Sigmoid colon (tissue), 6 donors: ENCODE measurements at regions not wholly inside any gene's neighbourhood (a gene's known extent, or its start where the extent isn't known, plus 50 kb on each side); places are given as distances from the start of the nearest gene placed in this dataset.

Experiments
- DNase-seq: peaks from one replicate; pipeline ENCODE4 v3.0.0-alpha.2; 2019
- H3K27ac ChIP-seq, 4 donors: fragments of 200-600 bp; sonication (generic); one replicate each; pipeline ENCODE4 v1.5.1; 2016 to 2019; ENCODE audit warnings: mild to moderate bottlenecking in 1 of 4
- H3K27me3 ChIP-seq, 3 donors: fragments of 200-600 bp; sonication (generic); one replicate each; pipeline ENCODE4 v1.5.1; 2019; ENCODE audit warnings: mild to moderate bottlenecking in 1 of 3
- H3K36me3 ChIP-seq, 4 donors: fragments of 200-600 bp; sonication (generic); one replicate each; pipeline ENCODE4 v1.5.1; 2016 to 2019
- H3K4me1 ChIP-seq, 4 donors: fragments of 200-600 bp; sonication (generic); one replicate each; pipeline ENCODE4 v1.5.1; 2017 to 2019
- H3K4me3 ChIP-seq, 4 donors: fragments of 200-600 bp; sonication (generic); one replicate each; pipeline ENCODE4 v1.5.1; 2017 to 2019; ENCODE audit warnings: mild to moderate bottlenecking in 2 of 4, moderate library complexity in 1 of 4
- H3K9me3 ChIP-seq, 4 donors: fragments of 200-600 bp in 3 of 4; sonication (generic) in 3 of 4; one replicate each; pipeline versions ENCODE4 v1.5.1 to v1.6.1; 2013 to 2019
- EP300 ChIP-seq, 4 donors: sonication (generic); formaldehyde crosslinking; IDR thresholded peaks; one replicate each; pipeline ENCODE4 v1.6.1; 2017; ENCODE audit warnings: antibody characterized with exemption in 4 of 4
- POLR2A ChIP-seq, 2 donors: fragments of 450-650 bp; IDR thresholded peaks; one replicate each; pipeline ENCODE4 v1.6.1; 2016; ENCODE audit warnings: antibody characterized with exemption in 2 of 2, mild to moderate bottlenecking in 2 of 2, moderate library complexity in 2 of 2
- POLR2AphosphoS5 ChIP-seq, 4 donors: sonication (generic); formaldehyde crosslinking; IDR thresholded peaks; one replicate each; pipeline ENCODE4 v1.6.1; 2017; ENCODE audit warnings: antibody characterized with exemption in 4 of 4
- whole genome bisulfite sequencing, 2 donors: extraction: QIAGEN DNeasy Blood & Tissue Kit; methylation state at CpG; one replicate each; pipeline ENCODE4 v1.1.7; 2013; 5-methylcytosine and 5-hydroxymethylcytosine counted together
- intact Hi-C: fragments of 100-400 bp; cut with DNase I; formaldehyde crosslinking; loops from one replicate; pipeline ENCODE4 v1.15.1; 2023
- TF ChIP-seq, protein P1 (sequence below), 4 experiments: fragments of 450-650 bp in 3 of 4; fragments of 200-600 bp in 1 of 4; IDR thresholded peaks; one replicate each; pipeline ENCODE4 v1.5.1; 2016 to 2019; ENCODE audit warnings: antibody characterized with exemption in 4 of 4, mild to moderate bottlenecking in 3 of 4, moderate library complexity in 2 of 4
- donor health status: healthy with polysubstance abuse.
- donor health status: healthy.

DNA sequence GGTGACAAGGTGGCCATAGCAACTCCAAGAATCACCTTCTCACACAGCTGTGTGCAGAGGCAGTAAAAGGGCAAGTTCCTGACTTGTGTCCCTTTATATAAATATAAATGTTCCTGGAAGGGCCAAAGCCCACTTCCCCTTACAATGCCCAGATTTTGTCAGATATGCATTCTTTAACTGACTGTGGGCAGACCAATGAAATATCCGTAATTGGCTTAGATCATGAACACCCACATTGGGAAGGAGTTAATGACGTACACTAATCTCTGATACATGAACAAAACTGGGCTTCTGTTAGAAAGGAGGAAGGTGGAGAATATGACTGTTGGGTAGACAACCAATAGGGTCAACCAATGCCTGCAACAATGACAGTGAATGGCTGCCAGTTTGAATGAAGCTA lies 397.2 kb upstream of the CLINT1 start:
- no peaks in the 10 kb centered on the region for H3K36me3 ChIP-seq
- H3K4me1 ChIP-seq, result no peaks in the 10 kb centered on the region
- 85 to 92% methylated on average over 2 of the region's 2 CpGs for WGBS, 2 donors
- intact Hi-C loops, result no loop called here
- no peak overlapping the region for H3K27ac ChIP-seq
- no peak for DNase-seq
- H3K27me3 ChIP-seq, result no peaks in the 10 kb centered on the region
- H3K4me3 ChIP-seq, result no peak overlapping the region
- no peak for TF ChIP-seq POLR2A (IDR thresholded peaks at IDR 0.05)
- TF ChIP-seq POLR2AphosphoS5 (IDR thresholded peaks at IDR 0.05), result no peak
- no peak for TF ChIP-seq EP300 (IDR thresholded peaks at IDR 0.05)
- TF ChIP-seq, protein P1, sequence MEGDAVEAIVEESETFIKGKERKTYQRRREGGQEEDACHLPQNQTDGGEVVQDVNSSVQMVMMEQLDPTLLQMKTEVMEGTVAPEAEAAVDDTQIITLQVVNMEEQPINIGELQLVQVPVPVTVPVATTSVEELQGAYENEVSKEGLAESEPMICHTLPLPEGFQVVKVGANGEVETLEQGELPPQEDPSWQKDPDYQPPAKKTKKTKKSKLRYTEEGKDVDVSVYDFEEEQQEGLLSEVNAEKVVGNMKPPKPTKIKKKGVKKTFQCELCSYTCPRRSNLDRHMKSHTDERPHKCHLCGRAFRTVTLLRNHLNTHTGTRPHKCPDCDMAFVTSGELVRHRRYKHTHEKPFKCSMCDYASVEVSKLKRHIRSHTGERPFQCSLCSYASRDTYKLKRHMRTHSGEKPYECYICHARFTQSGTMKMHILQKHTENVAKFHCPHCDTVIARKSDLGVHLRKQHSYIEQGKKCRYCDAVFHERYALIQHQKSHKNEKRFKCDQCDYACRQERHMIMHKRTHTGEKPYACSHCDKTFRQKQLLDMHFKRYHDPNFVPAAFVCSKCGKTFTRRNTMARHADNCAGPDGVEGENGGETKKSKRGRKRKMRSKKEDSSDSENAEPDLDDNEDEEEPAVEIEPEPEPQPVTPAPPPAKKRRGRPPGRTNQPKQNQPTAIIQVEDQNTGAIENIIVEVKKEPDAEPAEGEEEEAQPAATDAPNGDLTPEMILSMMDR (IDR thresholded peaks at IDR 0.05), result no peak
- H3K9me3 ChIP-seq, result no peaks in the 10 kb centered on the region

DNA sequence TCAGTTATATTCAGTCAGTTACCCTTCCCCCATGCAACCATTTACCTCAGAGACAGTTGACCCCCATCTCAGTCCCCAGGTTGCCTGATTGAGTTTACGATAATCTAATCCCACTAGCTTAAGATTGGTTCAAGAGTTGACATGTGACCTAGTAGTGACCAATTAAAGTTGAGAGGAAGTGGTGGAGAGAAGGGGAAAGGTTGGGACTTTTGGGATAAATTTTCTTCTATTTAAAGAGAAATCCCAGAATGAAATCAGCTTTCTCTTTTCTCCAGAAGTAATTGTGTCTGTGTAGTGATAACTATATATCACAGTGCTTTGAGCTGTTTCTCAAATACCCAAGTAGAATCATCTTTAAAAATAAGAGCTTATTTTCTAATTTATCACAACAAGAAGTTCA lies 396.7 kb upstream of the CLINT1 start:
- no peaks in the 10 kb centered on the region for H3K9me3 ChIP-seq
- H3K4me3 ChIP-seq, result no peak overlapping the region
- no peaks in the 10 kb centered on the region for H3K36me3 ChIP-seq
- H3K27me3 ChIP-seq, result no peaks in the 10 kb centered on the region
- H3K27ac ChIP-seq, result no peak overlapping the region
- TF ChIP-seq POLR2AphosphoS5 (IDR thresholded peaks at IDR 0.05) (no peak), EP300 (IDR thresholded peaks at IDR 0.05) (no peak), POLR2A (IDR thresholded peaks at IDR 0.05) (no peak)
- TF ChIP-seq, protein P1 (IDR thresholded peaks at IDR 0.05), result no peak
- H3K4me1 ChIP-seq, result no peaks in the 10 kb centered on the region
- intact Hi-C loops, result no loop called here
- no peak for DNase-seq
- 96% methylated on average over 1 of the region's 1 CpG for WGBS, 2 donors

DNA sequence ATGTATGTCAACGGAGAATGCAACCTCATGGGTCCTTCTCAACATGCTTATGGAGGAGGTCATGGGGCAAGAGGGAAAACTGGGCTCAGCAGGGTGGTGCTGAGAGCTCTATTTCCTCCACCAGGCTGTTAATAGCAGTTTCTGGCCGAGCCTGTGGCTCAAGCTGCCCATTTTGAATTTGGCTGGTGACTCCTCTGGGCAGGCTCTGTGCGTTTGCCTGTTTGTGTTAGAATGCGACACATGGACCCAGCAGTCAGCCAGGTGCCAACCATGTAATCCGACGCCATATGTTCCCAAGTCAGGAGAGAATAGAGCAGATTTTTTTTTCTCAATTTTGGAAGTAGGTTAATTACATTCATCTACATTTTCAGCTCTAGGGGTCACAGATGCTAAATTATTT lies 387.7 kb upstream of the CLINT1 start:
- H3K27ac ChIP-seq, result no peak overlapping the region
- H3K36me3 ChIP-seq, result no peaks in the 10 kb centered on the region
- no peaks in the 10 kb centered on the region for H3K4me1 ChIP-seq
- DNase-seq, result no peak
- intact Hi-C loops, result no loop called here
- H3K4me3 ChIP-seq, result no peak overlapping the region
- no peak for TF ChIP-seq EP300 (IDR thresholded peaks at IDR 0.05)
- TF ChIP-seq POLR2A (IDR thresholded peaks at IDR 0.05), result no peak
- TF ChIP-seq POLR2AphosphoS5 (IDR thresholded peaks at IDR 0.05), result no peak
- TF ChIP-seq, protein P1 (IDR thresholded peaks at IDR 0.05), result no peak
- H3K9me3 ChIP-seq, result no peaks in the 10 kb centered on the region
- H3K27me3 ChIP-seq, result no peaks in the 10 kb centered on the region
- WGBS, 2 donors, result 78 to 88% methylated on average over 6 of the region's 6 CpGs

DNA sequence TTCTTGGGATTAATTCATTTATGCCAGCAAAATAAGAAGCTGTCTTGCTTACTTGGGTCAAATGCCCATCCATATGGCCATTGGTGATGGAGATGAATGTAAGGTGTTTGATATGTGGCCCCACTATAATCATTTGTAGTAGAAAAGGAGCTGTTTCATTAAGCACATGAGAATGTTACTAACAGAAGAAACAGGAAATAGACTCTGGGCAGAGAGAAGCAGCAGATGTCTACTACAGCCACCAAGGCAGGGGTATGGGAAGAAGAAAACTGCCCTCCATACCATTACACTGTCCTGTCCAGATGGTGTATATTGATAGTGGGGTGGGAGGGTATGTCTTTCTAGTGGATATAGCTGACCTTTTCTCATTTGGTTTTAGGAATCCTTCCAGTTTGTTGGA lies 386.6 kb upstream of the CLINT1 start:
- TF ChIP-seq, protein P1 (IDR thresholded peaks at IDR 0.05), result no peak
- no peak for TF ChIP-seq POLR2A (IDR thresholded peaks at IDR 0.05)
- no peak for TF ChIP-seq POLR2AphosphoS5 (IDR thresholded peaks at IDR 0.05)
- no peak for DNase-seq

DNA sequence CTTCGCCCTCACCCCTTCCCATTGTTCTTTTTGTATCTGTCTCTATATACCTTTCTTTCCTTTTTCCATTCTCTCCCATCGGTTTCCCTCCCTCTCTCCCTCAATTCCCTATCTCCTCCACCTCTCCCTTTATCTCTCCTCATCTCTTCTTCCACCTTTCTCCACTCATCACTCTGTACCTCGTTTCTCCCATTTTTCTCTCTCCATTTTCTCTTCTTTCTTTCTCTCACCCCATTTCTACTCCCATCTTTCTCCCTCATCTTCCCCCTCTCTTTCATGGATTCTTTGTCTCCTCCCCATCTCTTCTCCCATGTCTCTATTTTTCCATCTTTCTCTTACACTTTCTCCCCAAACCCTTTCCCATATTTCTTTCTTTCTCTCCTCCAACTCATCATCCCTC lies 385.9 kb upstream of the CLINT1 start:
- H3K4me1 ChIP-seq, result no peaks in the 10 kb centered on the region
- WGBS, 2 donors, result 65 to 84% methylated on average over 3 of the region's 3 CpGs
- no peaks in the 10 kb centered on the region for H3K9me3 ChIP-seq
- H3K27me3 ChIP-seq, result no peaks in the 10 kb centered on the region
- no peak for DNase-seq
- no peak overlapping the region for H3K27ac ChIP-seq
- TF ChIP-seq POLR2A (IDR thresholded peaks at IDR 0.05) (no peak), EP300 (IDR thresholded peaks at IDR 0.05) (no peak), POLR2AphosphoS5 (IDR thresholded peaks at IDR 0.05) (no peak)
- TF ChIP-seq, protein P1 (IDR thresholded peaks at IDR 0.05), result no peak
- H3K4me3 ChIP-seq, result no peak overlapping the region
- intact Hi-C loops, result no loop called here
- no peaks in the 10 kb centered on the region for H3K36me3 ChIP-seq

More for the DNA sequence above, 386.6 kb upstream of the CLINT1 start:
- Histone ChIP-seq H3K4me3 (no peak overlapping the region), H3K36me3 (no peaks in the 10 kb centered on the region), H3K27ac (no peak overlapping the region), H3K9me3 (no peaks in the 10 kb centered on the region), H3K4me1 (no peaks in the 10 kb centered on the region), H3K27me3 (no peaks in the 10 kb centered on the region)
- intact Hi-C loops, result no loop called here
